ENCODE measurements at regions not wholly inside any gene's neighbourhood (a gene's known extent, or its start where the extent isn't known, plus 50 kb on each side); places are given as distances from the start of the nearest gene placed in this dataset. TPM values are rescaled to one million over a fixed set of nuclear protein-coding genes. Genes with fewer than 3 reads are reported as not detected.

DNA sequence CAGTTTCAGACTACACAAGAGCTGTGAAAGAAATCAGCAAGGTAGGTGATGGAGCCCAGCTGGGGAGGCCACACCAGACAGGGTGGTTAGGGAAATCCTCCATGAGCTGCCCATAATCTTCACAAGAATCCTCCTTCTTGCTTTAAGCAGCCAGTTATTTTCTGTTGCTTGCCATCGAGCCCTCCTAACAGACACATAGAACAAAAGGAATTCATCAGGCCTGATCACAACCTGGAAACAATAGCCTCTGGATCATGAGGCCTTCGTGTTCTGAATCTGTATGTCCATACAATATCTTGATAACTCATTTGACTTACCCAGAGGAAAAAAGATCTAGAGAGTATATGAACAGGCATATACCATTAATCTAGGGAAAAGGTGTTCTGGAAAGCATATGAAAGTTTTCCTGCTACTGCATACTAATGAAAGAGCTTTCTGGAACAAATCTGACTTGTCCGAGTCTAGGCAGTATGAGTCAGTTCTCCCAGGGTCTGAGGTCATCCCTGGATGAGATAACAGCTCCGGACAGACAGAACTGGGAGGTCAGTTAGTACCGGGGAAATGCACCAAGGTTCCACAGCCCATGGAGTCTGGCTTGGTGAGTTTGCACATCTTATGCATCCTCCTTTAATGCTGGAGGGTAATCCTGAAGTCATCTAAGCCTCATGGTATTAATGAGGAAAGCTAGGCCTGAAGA is 52.8 kb upstream of the ELK3 start:
- H3K36me3 ChIP-seq = no peaks in the 10 kb centered on the region
- 66 to 69% methylated on average over 5 of the region's 5 CpGs for WGBS, 2 donors
- peaks cover 0 to 12% (median 0%) of the 10 kb centered on the region in 4 donors for H3K4me1 ChIP-seq
- no peak overlapping the region for H3K4me3 ChIP-seq
- no peak overlapping the region for H3K27ac ChIP-seq
- TF ChIP-seq EP300 (IDR thresholded peaks at IDR 0.05) (no peak), CTCF (IDR thresholded peaks at IDR 0.05) (no peak), POLR2A (IDR thresholded peaks at IDR 0.05) (no peak)
- H3K9me3 ChIP-seq = no peaks in the 10 kb centered on the region
- H3K27me3 ChIP-seq = no peaks in the 10 kb centered on the region
- DNase-seq (ENCODE audit: low spot score in 2 of 2) = no peak

DNA sequence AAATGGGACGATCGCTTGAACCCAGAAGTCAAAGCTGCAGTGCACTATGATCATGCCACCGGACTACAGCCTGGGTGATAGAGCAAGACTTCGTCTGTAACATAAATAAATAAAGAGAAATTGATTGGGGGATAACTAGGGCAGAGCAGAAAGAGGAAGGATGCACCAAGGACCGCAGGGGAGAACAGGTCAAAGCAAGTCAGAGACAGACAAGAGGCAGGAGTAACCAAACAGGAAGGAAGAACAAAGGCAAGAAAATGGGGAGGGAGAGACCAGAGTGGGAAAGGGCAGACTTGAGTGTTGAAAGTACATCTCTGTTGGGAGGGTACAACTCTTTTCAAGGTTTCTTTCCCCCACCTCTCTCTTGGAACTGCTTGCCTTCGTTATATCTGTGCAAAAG is 50.8 kb upstream of the ELK3 start:
- Histone ChIP-seq H3K27ac (no peak overlapping the region), H3K36me3 (no peaks in the 10 kb centered on the region), H3K27me3 (no peaks in the 10 kb centered on the region), H3K9me3 (no peaks in the 10 kb centered on the region), H3K4me3 (no peak overlapping the region), H3K4me1 (peaks cover 0 to 11% (median 0%) of the 10 kb centered on the region in 4 donors)
- WGBS, 2 donors = 55 to 63% methylated on average over 6 of the region's 6 CpGs
- no peak for DNase-seq (ENCODE audit: low spot score in 2 of 2)
- no peak for TF ChIP-seq POLR2A (IDR thresholded peaks at IDR 0.05)
- no peak for TF ChIP-seq EP300 (IDR thresholded peaks at IDR 0.05)
- TF ChIP-seq CTCF (IDR thresholded peaks at IDR 0.05) = no peak

GRCh38 chr12:96143827-96144565 is 50.2 kb upstream of the ELK3 start:
- DNase-seq (ENCODE audit: low spot score in 2 of 2) = no peak

More at GRCh38 chr12:96143827-96144565, 50.2 kb upstream of the ELK3 start:
- H3K4me1 ChIP-seq = peaks cover 0 to 11% (median 0%) of the 10 kb centered on the region in 4 donors
- TF ChIP-seq CTCF (IDR thresholded peaks at IDR 0.05) = no peak
- no peak for TF ChIP-seq EP300 (IDR thresholded peaks at IDR 0.05)
- TF ChIP-seq POLR2A (IDR thresholded peaks at IDR 0.05) = no peak
- WGBS, 2 donors = 38 to 42% methylated on average over 6 of the region's 6 CpGs
- no peaks in the 10 kb centered on the region for H3K36me3 ChIP-seq
- no peak overlapping the region for H3K4me3 ChIP-seq
- H3K27ac ChIP-seq = no peak overlapping the region
- H3K9me3 ChIP-seq = no peaks in the 10 kb centered on the region
- no peaks in the 10 kb centered on the region for H3K27me3 ChIP-seq

Small RNA genes lying in the stretch of these regions (small RNA-seq; reads per million reads assigned to genes)
- not detected for gene RN7SL88P
